H1 (cell line): ENCODE measurements at regions not wholly inside any gene's neighbourhood (a gene's known extent, or its start where the extent isn't known, plus 50 kb on each side); places are given as distances from the start of the nearest gene placed in this dataset.

Source experiments
- BACH1 ChIP-seq: IDR thresholded peaks from 2 replicates; pipeline ENCODE4 v1.6.1; 2012; ENCODE audit warnings: low read length, improper control_type of control experiment
- EZH2 ChIP-seq: fragments of 200-600 bp; sonication (generic); IDR thresholded peaks from 2 replicates; pipeline ENCODE4 v1.7.1; 2012; ENCODE audit warnings: low read depth, mild to moderate bottlenecking, moderate library complexity, low read length, inconsistent platforms; ENCODE audit not compliant: severe bottlenecking
- YY1 ChIP-seq: IDR thresholded peaks from 2 replicates; pipeline ENCODE4 v1.6.1; 2011; ENCODE audit warnings: low read depth, mild to moderate bottlenecking, low read length
- TF ChIP-seq, protein P1 (sequence below), 3 experiments: IDR thresholded peaks; 1 replicate in 2 of 3; 2 replicates in 1 of 3; pipeline versions ENCODE4 v1.5.1 to v1.6.1; 2011; ENCODE audit warnings: low read length in 3 of 3, mild to moderate bottlenecking in 3 of 3, inconsistent platforms in 2 of 3, low read depth in 1 of 3, moderate library complexity in 1 of 3; ENCODE audit not compliant: insufficient read depth in 1 of 3; ENCODE audit errors: control extremely low read depth in 1 of 3

DNA sequence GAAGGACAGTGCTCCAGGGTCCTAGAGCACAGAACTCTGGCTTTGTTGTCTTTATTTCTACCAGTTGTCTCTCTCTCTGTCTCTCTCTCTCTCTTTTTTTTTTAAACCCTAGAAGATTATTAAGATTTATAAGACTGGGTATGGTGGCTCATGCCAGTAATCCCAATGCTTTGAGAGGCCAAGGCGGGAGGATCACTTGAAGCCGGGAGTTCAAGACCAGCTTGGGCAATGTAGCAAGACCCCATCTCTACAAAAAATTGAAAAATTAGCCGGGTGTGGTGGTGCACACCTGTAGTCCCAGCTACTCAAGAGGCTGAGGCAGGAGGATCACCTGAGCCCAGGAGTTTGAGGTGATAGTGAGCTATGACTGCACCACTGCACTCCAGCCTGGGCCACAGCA is 65.0 kb upstream of the ABL1 start (continued):
- no peak for TF ChIP-seq BACH1
- TF ChIP-seq YY1: no peak
- TF ChIP-seq, protein P1, sequence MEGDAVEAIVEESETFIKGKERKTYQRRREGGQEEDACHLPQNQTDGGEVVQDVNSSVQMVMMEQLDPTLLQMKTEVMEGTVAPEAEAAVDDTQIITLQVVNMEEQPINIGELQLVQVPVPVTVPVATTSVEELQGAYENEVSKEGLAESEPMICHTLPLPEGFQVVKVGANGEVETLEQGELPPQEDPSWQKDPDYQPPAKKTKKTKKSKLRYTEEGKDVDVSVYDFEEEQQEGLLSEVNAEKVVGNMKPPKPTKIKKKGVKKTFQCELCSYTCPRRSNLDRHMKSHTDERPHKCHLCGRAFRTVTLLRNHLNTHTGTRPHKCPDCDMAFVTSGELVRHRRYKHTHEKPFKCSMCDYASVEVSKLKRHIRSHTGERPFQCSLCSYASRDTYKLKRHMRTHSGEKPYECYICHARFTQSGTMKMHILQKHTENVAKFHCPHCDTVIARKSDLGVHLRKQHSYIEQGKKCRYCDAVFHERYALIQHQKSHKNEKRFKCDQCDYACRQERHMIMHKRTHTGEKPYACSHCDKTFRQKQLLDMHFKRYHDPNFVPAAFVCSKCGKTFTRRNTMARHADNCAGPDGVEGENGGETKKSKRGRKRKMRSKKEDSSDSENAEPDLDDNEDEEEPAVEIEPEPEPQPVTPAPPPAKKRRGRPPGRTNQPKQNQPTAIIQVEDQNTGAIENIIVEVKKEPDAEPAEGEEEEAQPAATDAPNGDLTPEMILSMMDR (IDR thresholded peaks at IDR 0.05; ENCODE audit: control extremely low read depth in 1 of 3, insufficient read depth in 1 of 3, low read depth in 1 of 3, low read length in 3 of 3): no peak
- no peak for TF ChIP-seq EZH2
